DMS53 treated with DMSO at 0.1 percent for 48 hours (cell line): ENCODE measurements at regions not wholly inside any gene's neighbourhood (a gene's known extent, or its start where the extent isn't known, plus 50 kb on each side); places are given as distances from the start of the nearest gene placed in this dataset.

ENCODE experiments used
- DNase-seq: peaks from one replicate; lab custom pipeline; 2025; ENCODE audit not compliant: unreplicated experiment; lab: John Stamatoyannopoulos, UW

- peak; percentile 10 for DNase-seq
These were observed 60.9 kb upstream of the KLHL29 start for GRCh38 chr2:23323917-23324680.

GRCh38 chr2:23326330-23326729 lies 58.6 kb upstream of the KLHL29 start:
- no peak for DNase-seq

GRCh38 chr2:23327416-23327815 lies 57.6 kb upstream of the KLHL29 start:
- DNase-seq, result peak; percentile 38

GRCh38 chr2:23327887-23328286 lies 57.1 kb upstream of the KLHL29 start:
- no peak for DNase-seq

- no peak for DNase-seq
These were observed 54.8 kb upstream of the KLHL29 start for GRCh38 chr2:23330214-23330613.
